ENCODE measurements at regions not wholly inside any gene's neighbourhood (a gene's known extent, or its start where the extent isn't known, plus 50 kb on each side); places are given as distances from the start of the nearest gene placed in this dataset.
A peak's percentile ranks its signal among the peaks of the same experiment; 100 is the strongest.

- no peak for DNase-seq
Observed at GRCh38 chr22:49582678-49583077, 245.0 kb downstream of the BRD1 start.

GRCh38 chr22:49582181-49582580 lies 245.5 kb downstream of the BRD1 start:
- DNase-seq, result no peak

GRCh38 chr22:49580024-49580423 lies 247.6 kb downstream of the BRD1 start:
- no peak for DNase-seq

GRCh38 chr22:49577168-49578060 lies 250.3 kb downstream of the BRD1 start:
- no peak for DNase-seq

GRCh38 chr22:49576241-49577141 lies 251.2 kb downstream of the BRD1 start:
- DNase-seq, result no peak

GRCh38 chr22:49575703-49576081 lies 252.0 kb downstream of the BRD1 start:
- no peak for DNase-seq

- DNase-seq, result no peak
Observed at GRCh38 chr22:49574881-49575702, 252.6 kb downstream of the BRD1 start.

GRCh38 chr22:49574205-49574880 lies 253.3 kb downstream of the BRD1 start:
- DNase-seq, result peak; percentile 11

- no peak for DNase-seq
Observed at GRCh38 chr22:49573109-49573765, 254.4 kb downstream of the BRD1 start.

GRCh38 chr22:49571326-49571725 lies 256.3 kb downstream of the BRD1 start:
- DNase-seq, result no peak

- DNase-seq, result no peak
Observed at GRCh38 chr22:49570032-49570848, 257.4 kb downstream of the BRD1 start.

- DNase-seq, result no peak
Observed at GRCh38 chr22:49569286-49570031, 258.2 kb downstream of the BRD1 start.

- no peak for DNase-seq
Observed at GRCh38 chr22:49568751-49569285, 258.9 kb downstream of the BRD1 start.

GRCh38 chr22:49567899-49568750 lies 259.5 kb downstream of the BRD1 start:
- peak; percentile 55 for DNase-seq

GRCh38 chr22:49566693-49567092 lies 261.0 kb downstream of the BRD1 start:
- DNase-seq, result no peak

GRCh38 chr22:49566141-49566541 lies 261.5 kb downstream of the BRD1 start:
- no peak for DNase-seq

- no peak for DNase-seq
Observed at GRCh38 chr22:49565516-49565855, 262.2 kb downstream of the BRD1 start.

- no peak for DNase-seq
Observed at GRCh38 chr22:49564666-49565515, 262.8 kb downstream of the BRD1 start.
